ENCODE measurements at regions not wholly inside any gene's neighbourhood (a gene's known extent, or its start where the extent isn't known, plus 50 kb on each side); places are given as distances from the start of the nearest gene placed in this dataset.

DNA sequence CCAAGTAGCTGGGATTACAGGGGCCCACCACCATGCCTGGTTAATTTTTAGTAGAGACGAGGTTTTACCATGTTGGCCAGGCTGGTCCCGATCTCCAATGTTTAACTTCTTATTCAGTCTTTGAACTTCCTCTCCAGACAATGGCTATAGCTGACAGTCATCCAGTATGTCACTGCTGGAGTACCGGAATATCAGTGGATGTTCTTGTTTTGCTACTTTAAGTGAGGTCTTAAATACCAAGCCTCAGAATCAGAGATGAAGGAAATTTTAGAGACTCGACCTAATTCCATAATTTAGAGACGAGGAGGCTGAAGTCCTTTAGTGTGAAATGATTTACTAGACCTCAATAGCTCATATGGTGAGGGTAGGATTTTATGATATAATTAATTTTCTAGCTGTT lies 294.8 kb upstream of the KLF6 start:
- ATAC-seq (ENCODE audit: low read depth): no peak
- ChIA-PET POLR2A (interaction anchor here (0.7 kb wide), 1 partner anchor 429 kb away, joined by 3 read pairs; no protein-coding TSS in a partner anchor), CTCF (no interaction called here)
- intact Hi-C loops (cut with micrococcal nuclease): no loop called here
- TF ChIP-seq, protein P1, sequence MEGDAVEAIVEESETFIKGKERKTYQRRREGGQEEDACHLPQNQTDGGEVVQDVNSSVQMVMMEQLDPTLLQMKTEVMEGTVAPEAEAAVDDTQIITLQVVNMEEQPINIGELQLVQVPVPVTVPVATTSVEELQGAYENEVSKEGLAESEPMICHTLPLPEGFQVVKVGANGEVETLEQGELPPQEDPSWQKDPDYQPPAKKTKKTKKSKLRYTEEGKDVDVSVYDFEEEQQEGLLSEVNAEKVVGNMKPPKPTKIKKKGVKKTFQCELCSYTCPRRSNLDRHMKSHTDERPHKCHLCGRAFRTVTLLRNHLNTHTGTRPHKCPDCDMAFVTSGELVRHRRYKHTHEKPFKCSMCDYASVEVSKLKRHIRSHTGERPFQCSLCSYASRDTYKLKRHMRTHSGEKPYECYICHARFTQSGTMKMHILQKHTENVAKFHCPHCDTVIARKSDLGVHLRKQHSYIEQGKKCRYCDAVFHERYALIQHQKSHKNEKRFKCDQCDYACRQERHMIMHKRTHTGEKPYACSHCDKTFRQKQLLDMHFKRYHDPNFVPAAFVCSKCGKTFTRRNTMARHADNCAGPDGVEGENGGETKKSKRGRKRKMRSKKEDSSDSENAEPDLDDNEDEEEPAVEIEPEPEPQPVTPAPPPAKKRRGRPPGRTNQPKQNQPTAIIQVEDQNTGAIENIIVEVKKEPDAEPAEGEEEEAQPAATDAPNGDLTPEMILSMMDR (IDR thresholded peaks at IDR 0.05): no peak
- no peak for DNase-seq
- H3K4me3 Mint-ChIP-seq: no peak overlapping the region
- peaks cover 13% of the 10 kb centered on the region for H3K4me1 Mint-ChIP-seq
- no peaks in the 10 kb centered on the region for H3K9me3 Mint-ChIP-seq
- no peaks in the 10 kb centered on the region for H3K27me3 Mint-ChIP-seq
- H3K36me3 Mint-ChIP-seq (ENCODE audit: low read depth): no peaks in the 10 kb centered on the region
- H3K27ac Mint-ChIP-seq: no peak overlapping the region

DNA sequence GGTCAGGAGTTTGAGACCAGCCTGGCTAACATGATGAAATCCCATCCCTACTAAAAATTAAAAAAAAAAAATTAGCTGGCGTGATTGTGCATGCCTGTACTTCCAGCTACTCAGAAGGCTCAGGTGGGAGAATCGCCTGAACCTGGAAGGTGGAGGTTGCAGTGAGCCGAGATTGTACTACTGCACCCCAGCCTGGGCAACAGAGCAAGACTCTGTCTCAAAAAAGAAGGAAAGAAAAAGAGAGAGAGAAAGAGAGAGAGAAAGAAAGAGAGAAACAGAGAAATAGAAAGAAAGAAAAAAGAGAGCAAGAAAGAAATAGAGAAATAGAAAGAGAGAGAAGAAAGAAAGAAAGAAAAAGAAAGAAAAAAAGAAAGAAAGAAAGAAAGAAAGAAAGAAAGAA lies 292.8 kb upstream of the KLF6 start:
- POLR2A ChIA-PET: interaction anchor here (0.7 to 1.2 kb wide), 2 partner anchors 292 to 590 kb away, joined by 3 read pairs; partner anchors contain the start of gene KLF6
- CTCF ChIA-PET: no interaction called here
- intact Hi-C loops (cut with micrococcal nuclease): no loop called here

DNA sequence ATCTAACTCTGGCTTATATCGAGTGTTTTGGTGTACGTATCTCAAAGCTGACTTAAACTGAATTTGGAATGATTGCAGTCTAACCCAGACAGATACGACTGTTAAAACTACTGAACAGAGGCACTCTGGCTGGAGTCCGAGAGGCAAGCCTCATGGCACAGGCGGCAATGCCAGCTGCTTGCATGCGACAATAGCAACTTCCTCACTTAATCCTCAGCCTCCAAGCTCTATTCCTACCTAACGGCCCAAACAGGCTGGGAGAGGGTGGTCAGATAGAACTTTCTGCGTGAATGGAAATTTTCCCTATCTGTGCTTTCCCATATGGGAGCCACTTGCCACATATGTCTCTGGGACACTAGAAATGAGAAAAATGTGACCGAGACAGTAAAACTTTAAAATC lies 292.0 kb upstream of the KLF6 start:
- CTCF ChIA-PET: no interaction called here
- POLR2A ChIA-PET: interaction anchor here (1.2 kb wide), 1 partner anchor 292 kb away, joined by 3 read pairs; the partner anchor contains the start of gene KLF6
- peaks cover 13% of the 10 kb centered on the region for H3K4me1 Mint-ChIP-seq
- DNase-seq (no peak), ATAC-seq (ENCODE audit: low read depth) (no peak)
- no peaks in the 10 kb centered on the region for H3K9me3 Mint-ChIP-seq
- H3K4me3 Mint-ChIP-seq: no peak overlapping the region
- H3K27ac Mint-ChIP-seq: no peak overlapping the region
- no peaks in the 10 kb centered on the region for H3K27me3 Mint-ChIP-seq
- intact Hi-C loops (cut with micrococcal nuclease): no loop called here
- TF ChIP-seq, protein P1 (IDR thresholded peaks at IDR 0.05): no peak
- no peaks in the 10 kb centered on the region for H3K36me3 Mint-ChIP-seq (ENCODE audit: low read depth)

More for the DNA sequence above, 292.8 kb upstream of the KLF6 start:
- Mint-ChIP-seq H3K36me3 (ENCODE audit: low read depth) (no peaks in the 10 kb centered on the region), H3K4me1 (peaks cover 13% of the 10 kb centered on the region), H3K9me3 (no peaks in the 10 kb centered on the region), H3K27ac (no peak overlapping the region), H3K27me3 (no peaks in the 10 kb centered on the region), H3K4me3 (no peak overlapping the region)
- ATAC-seq (ENCODE audit: low read depth) (no peak), DNase-seq (no peak)
- TF ChIP-seq, protein P1 (IDR thresholded peaks at IDR 0.05): no peak

DNA sequence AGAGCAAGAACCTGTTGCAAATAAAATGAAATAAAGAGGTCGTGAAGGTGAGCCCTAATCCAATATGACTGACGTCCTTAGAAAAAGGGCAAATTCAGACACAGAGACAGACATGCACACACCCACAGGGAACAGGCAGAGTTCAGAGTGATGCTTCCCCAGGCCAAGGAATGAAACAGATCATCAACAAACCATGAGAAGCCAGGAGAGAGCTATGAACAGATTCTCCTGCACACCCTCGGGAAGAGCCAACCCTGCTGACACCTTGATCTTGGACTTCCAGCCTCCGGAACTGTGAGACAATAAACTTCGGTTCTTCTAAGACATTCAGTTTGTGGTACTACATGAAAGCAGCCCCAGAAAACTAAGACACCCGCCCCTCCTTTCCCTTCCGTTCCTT lies 290.4 kb upstream of the KLF6 start:
- Mint-ChIP-seq H3K27ac (no peak overlapping the region), H3K9me3 (no peaks in the 10 kb centered on the region), H3K4me3 (no peak overlapping the region), H3K4me1 (peaks cover 7% of the 10 kb centered on the region), H3K36me3 (ENCODE audit: low read depth) (no peaks in the 10 kb centered on the region), H3K27me3 (no peaks in the 10 kb centered on the region)
- TF ChIP-seq, protein P1 (IDR thresholded peaks at IDR 0.05): no peak
- POLR2A ChIA-PET: no interaction called here
- ATAC-seq (ENCODE audit: low read depth) (no peak), DNase-seq (no peak)
- intact Hi-C loops (cut with micrococcal nuclease): no loop called here
- CTCF ChIA-PET: no interaction called here

DNA sequence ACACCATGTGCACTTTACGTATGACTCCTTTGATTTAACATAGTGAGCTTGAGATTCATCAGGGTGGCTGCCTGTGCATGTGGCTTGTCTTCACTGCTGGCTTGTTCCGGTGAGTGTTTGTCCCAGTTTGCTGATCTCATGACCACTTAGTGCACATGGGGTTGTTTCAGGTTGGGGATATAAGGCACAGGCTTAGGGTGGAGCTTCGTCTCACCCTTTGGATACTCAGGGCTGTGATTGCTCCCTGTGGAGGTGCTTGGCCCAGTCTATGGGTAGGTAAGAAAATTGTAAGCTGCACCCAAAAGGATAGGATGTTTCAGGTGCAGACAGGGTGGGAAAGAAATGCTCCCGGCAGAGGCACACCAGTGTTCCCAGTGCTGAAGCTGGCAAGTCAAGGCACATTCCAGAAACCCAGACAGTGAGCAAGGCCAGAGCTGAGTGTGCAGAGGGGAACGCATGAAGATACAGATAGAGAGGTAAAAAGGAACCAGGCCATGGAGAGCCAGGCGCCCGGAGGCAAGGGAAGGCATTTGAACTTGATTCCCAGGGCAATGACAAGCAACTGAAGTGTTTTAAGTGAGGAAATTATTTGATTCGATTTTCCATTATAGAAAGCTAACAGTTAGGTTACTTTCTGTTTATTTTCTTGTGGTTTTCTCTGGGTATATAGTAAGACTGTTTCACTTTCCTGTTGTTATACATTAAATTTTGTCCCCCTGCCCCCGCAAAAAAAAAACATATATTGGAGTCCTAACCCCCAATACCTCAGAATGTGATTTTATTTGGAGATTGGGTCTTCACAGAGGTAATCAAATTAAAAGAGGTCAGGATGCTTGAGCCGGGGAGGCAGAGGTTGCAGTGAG lies 289.8 kb upstream of the KLF6 start:
- no peak overlapping the region for H3K4me3 Mint-ChIP-seq
- ChIA-PET CTCF (no interaction called here), POLR2A (no interaction called here)
- TF ChIP-seq, protein P1 (IDR thresholded peaks at IDR 0.05): no peak
- no peaks in the 10 kb centered on the region for H3K27me3 Mint-ChIP-seq
- H3K4me1 Mint-ChIP-seq: peaks cover 2% of the 10 kb centered on the region
- DNase-seq (no peak), ATAC-seq (ENCODE audit: low read depth) (no peak)
- no peak overlapping the region for H3K27ac Mint-ChIP-seq
- H3K36me3 Mint-ChIP-seq (ENCODE audit: low read depth): no peaks in the 10 kb centered on the region
- H3K9me3 Mint-ChIP-seq: no peaks in the 10 kb centered on the region
- intact Hi-C loops (cut with micrococcal nuclease): no loop called here
